Stomach (tissue), 8 donors: ENCODE measurements at regions not wholly inside any gene's neighbourhood (a gene's known extent, or its start where the extent isn't known, plus 50 kb on each side); places are given as distances from the start of the nearest gene placed in this dataset.

ENCODE experiments used
- DNase-seq, 2 donors: peaks; one replicate each; pipeline versions ENCODE4 v3.0.0 to v3.0.0-alpha.2; 2013 to 2019
- H3K27ac ChIP-seq, 5 donors: fragments of 200-600 bp in 4 of 5; sonication (generic) in 4 of 5; one replicate each; pipeline ENCODE4 v1.5.1; 2013 to 2019; ENCODE audit warnings: mild to moderate bottlenecking in 1 of 5, moderate library complexity in 1 of 5
- H3K27me3 ChIP-seq, 3 donors: fragments of 200-600 bp; sonication (generic); one replicate each; pipeline ENCODE4 v1.5.1; 2017 to 2019; ENCODE audit warnings: mixed run types in 1 of 3
- H3K36me3 ChIP-seq, 4 donors: fragments of 200-600 bp; sonication (generic); 1 replicate in 3 of 4; 2 replicates in 1 of 4; pipeline ENCODE4 v1.5.1; 2016 to 2019
- H3K4me1 ChIP-seq, 4 donors: fragments of 200-600 bp; sonication (generic); one replicate each; pipeline ENCODE4 v1.5.1; 2016 to 2019
- H3K4me3 ChIP-seq, 4 donors: fragments of 200-600 bp; sonication (generic) in 3 of 4; one replicate each; pipeline ENCODE4 v1.5.1; 2016 to 2019; ENCODE audit warnings: mild to moderate bottlenecking in 1 of 4
- H3K9me3 ChIP-seq, 4 donors: fragments of 200-600 bp; sonication (generic); one replicate each; pipeline ENCODE4 v1.5.1; 2016 to 2019
- CTCF ChIP-seq, 7 experiments: fragments of 450-650 bp in 4 of 7; fragments of 200-600 bp in 3 of 7; sonication (generic) in 3 of 7; IDR thresholded peaks; one replicate each; pipeline ENCODE4 v1.5.1; 2016 to 2019; ENCODE audit warnings: antibody characterized with exemption in 7 of 7, control low read depth in 2 of 7, mild to moderate bottlenecking in 1 of 7
- EP300 ChIP-seq: sonication (generic); formaldehyde crosslinking; IDR thresholded peaks from one replicate; pipeline ENCODE4 v1.6.1; 2017; ENCODE audit warnings: antibody characterized with exemption
- POLR2A ChIP-seq, 4 donors: fragments of 450-650 bp; IDR thresholded peaks; one replicate each; pipeline ENCODE4 v1.6.1; 2016; ENCODE audit warnings: antibody characterized with exemption in 4 of 4, control low read depth in 2 of 4, mild to moderate bottlenecking in 1 of 4, moderate library complexity in 1 of 4
- POLR2AphosphoS5 ChIP-seq, 3 donors: sonication (generic); formaldehyde crosslinking; IDR thresholded peaks; one replicate each; pipeline ENCODE4 v1.6.1; 2016; ENCODE audit warnings: antibody characterized with exemption in 3 of 3
- WGBS, 5 donors: extraction: QIAGEN DNeasy Blood & Tissue Kit in 3 of 5; methylation state at CpG; one replicate each; pipeline versions ENCODE4 v1.1.5 to v1.1.7; 2013 to 2018; 5-methylcytosine and 5-hydroxymethylcytosine counted together
- intact Hi-C: fragments of 100-400 bp; cut with DNase I; formaldehyde crosslinking; loops from one replicate; pipeline ENCODE4 v1.15.1; 2023; ENCODE audit warnings: low total_unique reads
- donor health status: healthy with polysubstance abuse.
- donor health status: Bipolar disorder and iron deficiency.
- donor health status: healthy.

- TF ChIP-seq CTCF (IDR thresholded peaks at IDR 0.05) (no peak), POLR2AphosphoS5 (IDR thresholded peaks at IDR 0.05) (no peak), EP300 (no peak), POLR2A (IDR thresholded peaks at IDR 0.05) (no peak)
- DNase-seq, result no peak
- Histone ChIP-seq H3K4me3 (no peak overlapping the region), H3K36me3 (no peaks in the 10 kb centered on the region), H3K9me3 (no peaks in the 10 kb centered on the region), H3K4me1 (no peaks in the 10 kb centered on the region), H3K27ac (no peak overlapping the region), H3K27me3 (no peaks in the 10 kb centered on the region)
- 78 to 100% (median 93%) methylated on average over 3 of the region's 3 CpGs for WGBS, 5 donors
- intact Hi-C loops, result no loop called here
Observed at GRCh38 chrX:20633451-20633850, 366.7 kb upstream of the RPS6KA3 start.

GRCh38 chrX:20623448-20623847 lies 356.7 kb upstream of the RPS6KA3 start:
- intact Hi-C loops, result no loop called here
- 56 to 82% (median 67%) methylated on average over 1 to 2 of the region's 2 CpGs for WGBS, 5 donors
- H3K9me3 ChIP-seq, result peaks cover 0 to 12% (median 5%) of the 10 kb centered on the region in 4 donors
- no peaks in the 10 kb centered on the region for H3K4me1 ChIP-seq
- H3K27ac ChIP-seq, result no peak overlapping the region
- H3K27me3 ChIP-seq, result no peaks in the 10 kb centered on the region
- no peak overlapping the region for H3K4me3 ChIP-seq
- DNase-seq, result no peak
- no peaks in the 10 kb centered on the region for H3K36me3 ChIP-seq
- no peak for TF ChIP-seq EP300
- TF ChIP-seq POLR2A (IDR thresholded peaks at IDR 0.05), result no peak
- no peak for TF ChIP-seq CTCF (IDR thresholded peaks at IDR 0.05)
- no peak for TF ChIP-seq POLR2AphosphoS5 (IDR thresholded peaks at IDR 0.05)

GRCh38 chrX:20620306-20620705 lies 353.6 kb upstream of the RPS6KA3 start:
- no peaks in the 10 kb centered on the region for H3K27me3 ChIP-seq
- TF ChIP-seq EP300, result no peak
- no peak for TF ChIP-seq CTCF (IDR thresholded peaks at IDR 0.05)
- no peak for TF ChIP-seq POLR2AphosphoS5 (IDR thresholded peaks at IDR 0.05)
- TF ChIP-seq POLR2A (IDR thresholded peaks at IDR 0.05), result no peak
- H3K9me3 ChIP-seq, result peaks cover 0 to 12% (median 5%) of the 10 kb centered on the region in 4 donors
- no peaks in the 10 kb centered on the region for H3K36me3 ChIP-seq
- H3K4me3 ChIP-seq, result no peak overlapping the region
- H3K27ac ChIP-seq, result no peak overlapping the region
- H3K4me1 ChIP-seq, result no peaks in the 10 kb centered on the region
- 58 to 84% (median 68%) methylated on average over 2 of the region's 2 CpGs for WGBS, 5 donors
- intact Hi-C loops, result no loop called here
- DNase-seq, result no peak

- no peak overlapping the region for H3K27ac ChIP-seq
- no peaks in the 10 kb centered on the region for H3K4me1 ChIP-seq
- TF ChIP-seq CTCF (IDR thresholded peaks at IDR 0.05) (no peak), POLR2A (IDR thresholded peaks at IDR 0.05) (no peak), POLR2AphosphoS5 (IDR thresholded peaks at IDR 0.05) (no peak), EP300 (no peak)
- WGBS, 5 donors, result 69 to 92% (median 80%) methylated on average over 2 to 3 of the region's 3 CpGs
- no peaks in the 10 kb centered on the region for H3K36me3 ChIP-seq
- no peaks in the 10 kb centered on the region for H3K9me3 ChIP-seq
- intact Hi-C loops, result no loop called here
- no peaks in the 10 kb centered on the region for H3K27me3 ChIP-seq
- no peak for DNase-seq
- H3K4me3 ChIP-seq, result no peak overlapping the region
Observed at GRCh38 chrX:20609916-20610415, 343.3 kb upstream of the RPS6KA3 start.
